Psoas muscle (tissue), 7 donors: ENCODE measurements at regions not wholly inside any gene's neighbourhood (a gene's known extent, or its start where the extent isn't known, plus 50 kb on each side); places are given as distances from the start of the nearest gene placed in this dataset.

Source experiments
- ATAC-seq, 4 donors: fragments of 200-7000 bp; cut with Tn5 transposase; one replicate each; pipeline ENCODE4 v1.9.1; 2020; ENCODE audit warnings: moderate library complexity in 3 of 4, mild to moderate bottlenecking in 2 of 4
- DNase-seq, 2 donors: peaks; one replicate each; pipeline ENCODE4 v3.0.0-alpha.2; 2020
- H3K27ac ChIP-seq: fragments of 200-600 bp; one replicate; pipeline ENCODE4 v1.8.0; 2022
- H3K27me3 ChIP-seq, 3 donors: fragments of 200-600 bp in 1 of 3; one replicate each; pipeline versions ENCODE4 v1.6.1 to v1.8.0; 2013 to 2022; ENCODE audit warnings: low read length in 2 of 3, mild to moderate bottlenecking in 2 of 3, moderate library complexity in 1 of 3; ENCODE audit not compliant: insufficient read depth in 3 of 3
- H3K36me3 ChIP-seq, 2 donors: fragments of 200-600 bp in 1 of 2; one replicate each; pipeline versions ENCODE4 v1.6.1 to v1.8.0; 2013 to 2022; ENCODE audit warnings: low read depth in 1 of 2, mild to moderate bottlenecking in 1 of 2, moderate library complexity in 1 of 2; ENCODE audit not compliant: insufficient read depth in 1 of 2
- H3K4me1 ChIP-seq: fragments of 200-600 bp; one replicate; pipeline ENCODE4 v1.8.0; 2022
- H3K4me3 ChIP-seq: fragments of 200-600 bp; one replicate; pipeline ENCODE4 v1.8.0; 2022; ENCODE audit warnings: mild to moderate bottlenecking
- H3K9me3 ChIP-seq: fragments of 200-600 bp; one replicate; pipeline ENCODE4 v1.8.0; 2022
- CTCF ChIP-seq: fragments of 200-600 bp; IDR thresholded peaks from one replicate; pipeline ENCODE4 v1.8.0; 2022; ENCODE audit warnings: antibody characterized with exemption
- WGBS, 3 donors: extraction: QIAGEN DNeasy Blood & Tissue Kit; methylation state at CpG; one replicate each; pipeline versions ENCODE4 v1.1.6 to v1.1.7; 2013; 5-methylcytosine and 5-hydroxymethylcytosine counted together
- intact Hi-C, 2 donors: fragments of 100-400 bp; cut with DNase I; formaldehyde crosslinking; loops; one replicate each; pipeline versions ENCODE4 v1.11.0 to v1.14.2; 2022
- donor health status: healthy with polysubstance abuse.
- donor health status: DM: no; HTN: no; CAD: no; lungs with moderate emphysema.
- donor health status: Bipolar disorder and iron deficiency.
- donor health status: healthy.
- donor health status: DM: yes; HTN: yes; CAD: no.
- donor health status: DM: no; HTN: no; CAD: no.
- donor health status: DM: yes; HTN: yes; CAD: no.

GRCh38 chr1:209316929-209317328 is 266.6 kb upstream of the CAMK1G start:
- H3K27ac ChIP-seq = no peak overlapping the region
- no peak for DNase-seq
- H3K36me3 ChIP-seq = no peaks in the 10 kb centered on the region
- intact Hi-C loops = no loop called here
- H3K4me3 ChIP-seq = no peak overlapping the region
- no peaks in the 10 kb centered on the region for H3K4me1 ChIP-seq
- no peak for ATAC-seq
- no peaks in the 10 kb centered on the region for H3K9me3 ChIP-seq
- peaks cover 0 to 3% (median 0%) of the 10 kb centered on the region in 3 donors for H3K27me3 ChIP-seq
- no peak for TF ChIP-seq CTCF

- Histone ChIP-seq H3K9me3 (no peaks in the 10 kb centered on the region), H3K27ac (no peak overlapping the region), H3K36me3 (no peaks in the 10 kb centered on the region), H3K27me3 (peaks cover 0 to 3% (median 0%) of the 10 kb centered on the region in 3 donors), H3K4me3 (no peak overlapping the region), H3K4me1 (no peaks in the 10 kb centered on the region)
- 60 to 70% (median 64%) methylated on average over 7 of the region's 7 CpGs for WGBS, 3 donors
- intact Hi-C loops = no loop called here
- no peak for TF ChIP-seq CTCF
- no peak for DNase-seq
- no peak for ATAC-seq
These were observed 265.1 kb upstream of the CAMK1G start for GRCh38 chr1:209318181-209319056.

- no peak for DNase-seq
- TF ChIP-seq CTCF = no peak
- no peak for ATAC-seq
- no peaks in the 10 kb centered on the region for H3K4me1 ChIP-seq
- intact Hi-C loops = no loop called here
- H3K4me3 ChIP-seq = no peak overlapping the region
- 87 to 95% (median 90%) methylated on average over 3 of the region's 3 CpGs for WGBS, 3 donors
- H3K27me3 ChIP-seq = peaks cover 0 to 3% (median 0%) of the 10 kb centered on the region in 3 donors
- H3K9me3 ChIP-seq = no peaks in the 10 kb centered on the region
- no peaks in the 10 kb centered on the region for H3K36me3 ChIP-seq
- H3K27ac ChIP-seq = no peak overlapping the region
These were observed 264.5 kb upstream of the CAMK1G start for GRCh38 chr1:209319057-209319432.

- no peak overlapping the region for H3K4me3 ChIP-seq
- WGBS, 3 donors = 83 to 90% (median 88%) methylated on average over 3 of the region's 3 CpGs
- no peak for DNase-seq
- peaks cover 0 to 3% (median 0%) of the 10 kb centered on the region in 3 donors for H3K27me3 ChIP-seq
- TF ChIP-seq CTCF = no peak
- no peak for ATAC-seq
- intact Hi-C loops = no loop called here
- no peak overlapping the region for H3K27ac ChIP-seq
- no peaks in the 10 kb centered on the region for H3K36me3 ChIP-seq
- H3K4me1 ChIP-seq = no peaks in the 10 kb centered on the region
- no peaks in the 10 kb centered on the region for H3K9me3 ChIP-seq
These were observed 264.0 kb upstream of the CAMK1G start for GRCh38 chr1:209319549-209319948.

- Histone ChIP-seq H3K4me1 (no peaks in the 10 kb centered on the region), H3K27me3 (no peaks in the 10 kb centered on the region), H3K27ac (no peak overlapping the region), H3K4me3 (no peak overlapping the region), H3K9me3 (no peaks in the 10 kb centered on the region), H3K36me3 (no peaks in the 10 kb centered on the region)
- intact Hi-C loops = no loop called here
- DNase-seq (no peak), ATAC-seq (no peak)
- 48 to 75% (median 65%) methylated on average over 1 of the region's 1 CpG for WGBS, 3 donors
- no peak for TF ChIP-seq CTCF
These were observed 259.8 kb upstream of the CAMK1G start for GRCh38 chr1:209323743-209324142.
